A549 (cell line): ENCODE measurements at regions not wholly inside any gene's neighbourhood (a gene's known extent, or its start where the extent isn't known, plus 50 kb on each side); places are given as distances from the start of the nearest gene placed in this dataset.

Experiments used
- CBX8 ChIP-seq: fragments of 200-600 bp; sonication (generic); IDR thresholded peaks from 2 replicates; pipeline ENCODE4 v1.6.1; 2016
- CTCF ChIP-seq: fragments of >200 bp; sonication (Bioruptor Twin); formaldehyde crosslinking; IDR thresholded peaks from 3 replicates; pipeline ENCODE4 v1.5.1; 2016
- EP300 ChIP-seq, 2 experiments: fragments of >200 bp; sonication (Bioruptor Twin); formaldehyde crosslinking; IDR thresholded peaks; 2 replicates in 1 of 2; 3 replicates in 1 of 2; pipeline ENCODE4 v1.6.1; 2016 to 2017
- ESRRA ChIP-seq: fragments of 150-350 bp; IDR thresholded peaks from 2 replicates; pipeline ENCODE4 v1.6.1; 2014; ENCODE audit warnings: mild to moderate bottlenecking, low read length, borderline replicate concordance
- MAZ ChIP-seq: fragments of 150-350 bp; IDR thresholded peaks from 2 replicates; pipeline ENCODE4 v1.6.1; 2014; ENCODE audit warnings: antibody characterized with exemption, low read depth, low read length, borderline replicate concordance
- RAD21 ChIP-seq, 2 experiments: fragments of >200 bp in 1 of 2; sonication (Bioruptor Twin) in 1 of 2; formaldehyde crosslinking in 1 of 2; IDR thresholded peaks in 1 of 2; conservative IDR thresholded peaks in 1 of 2; 2 replicates in 1 of 2; 3 replicates in 1 of 2; pipeline ENCODE4 v1.6.1; 2012 to 2018; ENCODE audit warnings: inconsistent platforms in 1 of 2
- REST ChIP-seq: fragments of 200-600 bp; sonication (generic); IDR thresholded peaks from 2 replicates; pipeline ENCODE4 v1.6.1; 2016; ENCODE audit warnings: antibody characterized with exemption, mild to moderate bottlenecking, moderate library complexity
- SMC3 ChIP-seq: fragments of >200 bp; sonication (Bioruptor Twin); formaldehyde crosslinking; IDR thresholded peaks from 3 replicates; pipeline ENCODE4 v1.6.1; 2018; ENCODE audit warnings: inconsistent platforms
- TP53 ChIP-seq: fragments of 250-450 bp; sonication (Bioruptor Pico); IDR thresholded peaks from 2 replicates; pipeline ENCODE4 v1.5.0; 2021; ENCODE audit warnings: mild to moderate bottlenecking, moderate library complexity

- TF ChIP-seq CTCF: no peak
- no peak for TF ChIP-seq TP53
- TF ChIP-seq MAZ: no peak
- TF ChIP-seq ESRRA: no peak
- TF ChIP-seq SMC3: no peak
- TF ChIP-seq EP300 (IDR thresholded peaks at IDR 0.05): no peak
- TF ChIP-seq RAD21 (conservative IDR thresholded peaks at IDR 0.05 in 1 of 2, IDR thresholded peaks at IDR 0.05 in 1 of 2): no peak
- TF ChIP-seq CBX8: no peak
- no peak for TF ChIP-seq REST
Observed at GRCh38 chr14:98623788-98624415, 648.1 kb downstream of the BCL11B start.
